ENCODE measurements at regions not wholly inside any gene's neighbourhood (a gene's known extent, or its start where the extent isn't known, plus 50 kb on each side); places are given as distances from the start of the nearest gene placed in this dataset.

- DNase-seq (ENCODE audit: low read depth, low spot score): no peak
Observed at GRCh38 chr10:121070275-121071070, 219.3 kb downstream of the WDR11 start.

GRCh38 chr10:121071901-121072300 is 220.7 kb downstream of the WDR11 start:
- DNase-seq (ENCODE audit: low read depth, low spot score): no peak

- DNase-seq (ENCODE audit: low read depth, low spot score): no peak
Observed at GRCh38 chr10:121073728-121074127, 222.6 kb downstream of the WDR11 start.

- no peak for DNase-seq (ENCODE audit: low read depth, low spot score)
Observed at GRCh38 chr10:121076776-121077715, 225.9 kb downstream of the WDR11 start.

GRCh38 chr10:121078036-121078435 is 226.9 kb downstream of the WDR11 start:
- no peak for DNase-seq (ENCODE audit: low read depth, low spot score)

- no peak for DNase-seq (ENCODE audit: low read depth, low spot score)
Observed at GRCh38 chr10:121078672-121079102, 227.5 kb downstream of the WDR11 start.

GRCh38 chr10:121079226-121079625 is 228.1 kb downstream of the WDR11 start:
- no peak for DNase-seq (ENCODE audit: low read depth, low spot score)

- no peak for DNase-seq (ENCODE audit: low read depth, low spot score)
Observed at GRCh38 chr10:121080281-121080891, 229.2 kb downstream of the WDR11 start.

- DNase-seq (ENCODE audit: low read depth, low spot score): no peak
Observed at GRCh38 chr10:121081306-121081705, 230.1 kb downstream of the WDR11 start.

GRCh38 chr10:121082984-121083383 is 231.8 kb downstream of the WDR11 start:
- no peak for DNase-seq (ENCODE audit: low read depth, low spot score)

GRCh38 chr10:121084016-121084674 is 233.0 kb downstream of the WDR11 start:
- no peak for DNase-seq (ENCODE audit: low read depth, low spot score)

GRCh38 chr10:121084675-121085070 is 233.5 kb downstream of the WDR11 start:
- DNase-seq (ENCODE audit: low read depth, low spot score): no peak

GRCh38 chr10:121085367-121085766 is 234.2 kb downstream of the WDR11 start:
- no peak for DNase-seq (ENCODE audit: low read depth, low spot score)

- DNase-seq (ENCODE audit: low read depth, low spot score): no peak
Observed at GRCh38 chr10:121087129-121087528, 236.0 kb downstream of the WDR11 start.

- no peak for DNase-seq (ENCODE audit: low read depth, low spot score)
Observed at GRCh38 chr10:121087688-121088087, 236.5 kb downstream of the WDR11 start.

- no peak for DNase-seq (ENCODE audit: low read depth, low spot score)
Observed at GRCh38 chr10:121088524-121088923, 237.4 kb downstream of the WDR11 start.

GRCh38 chr10:121089434-121089833 is 238.3 kb downstream of the WDR11 start:
- DNase-seq (ENCODE audit: low read depth, low spot score): no peak

- peak; percentile 75 for DNase-seq (ENCODE audit: low read depth, low spot score)
Observed at GRCh38 chr10:121091961-121092719, 241.0 kb downstream of the WDR11 start.

GRCh38 chr10:121092720-121093095 is 241.5 kb downstream of the WDR11 start:
- DNase-seq (ENCODE audit: low read depth, low spot score): no peak

- DNase-seq (ENCODE audit: low read depth, low spot score): peak; percentile 88
Observed at GRCh38 chr10:121096617-121097431, 245.7 kb downstream of the WDR11 start.
